H9 (cell line): ENCODE measurements at regions not wholly inside any gene's neighbourhood (a gene's known extent, or its start where the extent isn't known, plus 50 kb on each side); places are given as distances from the start of the nearest gene placed in this dataset.

ENCODE experiments used
- DNase-seq: peaks from one replicate; pipeline ENCODE4 v3.0.0-alpha.2; 2017
- H2AFZ ChIP-seq: one replicate; pipeline ENCODE4 v1.6.1; 2013; ENCODE audit warnings: mild to moderate bottlenecking, low read length, control low read depth, moderate library complexity
- H2AK5ac ChIP-seq: 2 replicates; pipeline ENCODE4 v1.6.1; 2013; ENCODE audit warnings: low read length, control low read depth, mixed read lengths; ENCODE audit not compliant: insufficient read length
- H2BK120ac ChIP-seq: one replicate; pipeline ENCODE4 v1.6.1; 2013; ENCODE audit warnings: low read depth, mild to moderate bottlenecking, low read length, control low read depth, inconsistent platforms; ENCODE audit not compliant: poor library complexity, severe bottlenecking
- H2BK12ac ChIP-seq: 2 replicates; pipeline ENCODE4 v1.6.1; 2013; ENCODE audit warnings: low read length, control low read depth, mixed read lengths, low read depth; ENCODE audit not compliant: insufficient read length
- H2BK15ac ChIP-seq: 2 replicates; pipeline ENCODE4 v1.6.1; 2013; ENCODE audit warnings: low read depth, low read length, control low read depth
- H2BK20ac ChIP-seq: one replicate; pipeline ENCODE4 v1.6.1; 2013; ENCODE audit warnings: low read depth, mild to moderate bottlenecking, low read length, control low read depth, inconsistent platforms; ENCODE audit not compliant: poor library complexity, severe bottlenecking
- H2BK5ac ChIP-seq: 2 replicates; pipeline ENCODE4 v1.6.1; 2013; ENCODE audit warnings: low read length, control low read depth, mixed read lengths; ENCODE audit not compliant: insufficient read length
- H3K14ac ChIP-seq: 2 replicates; pipeline ENCODE4 v1.6.1; 2013; ENCODE audit warnings: low read length, control low read depth; ENCODE audit not compliant: insufficient read depth
- H3K18ac ChIP-seq: 2 replicates; pipeline ENCODE4 v1.6.1; 2013; ENCODE audit warnings: low read depth, mild to moderate bottlenecking, mixed read lengths, low read length, control low read depth; ENCODE audit not compliant: insufficient read length
- H3K23ac ChIP-seq: 2 replicates; pipeline ENCODE4 v1.6.1; 2013; ENCODE audit warnings: low read length, control low read depth, mixed read lengths, low read depth; ENCODE audit not compliant: insufficient read length
- H3K23me2 ChIP-seq: 2 replicates; pipeline ENCODE4 v1.6.1; 2013; ENCODE audit warnings: low read depth, mild to moderate bottlenecking, mixed read lengths, low read length, control low read depth; ENCODE audit not compliant: insufficient read length, poor library complexity, severe bottlenecking
- H3K27ac ChIP-seq: 2 replicates; pipeline ENCODE4 v1.5.1; 2013; ENCODE audit warnings: low read length, control low read depth, mixed read lengths, low read depth; ENCODE audit not compliant: insufficient read length
- H3K27me3 ChIP-seq: 2 replicates; pipeline ENCODE4 v1.6.1; 2013; ENCODE audit warnings: low read length, control low read depth, inconsistent platforms; ENCODE audit not compliant: insufficient read depth
- H3K4ac ChIP-seq: 2 replicates; pipeline ENCODE4 v1.6.1; 2013; ENCODE audit warnings: low read depth, mild to moderate bottlenecking, control low read depth, inconsistent platforms, low read length, moderate library complexity
- H3K4me1 ChIP-seq: 2 replicates; pipeline ENCODE4 v1.6.1; 2013; ENCODE audit warnings: low read length, control low read depth, inconsistent platforms; ENCODE audit not compliant: insufficient read depth
- H3K4me2 ChIP-seq: 2 replicates; pipeline ENCODE4 v1.6.1; 2013; ENCODE audit warnings: low read length, control low read depth, mixed read lengths; ENCODE audit not compliant: insufficient read length, insufficient read depth
- H3K56ac ChIP-seq: 2 replicates; pipeline ENCODE4 v1.6.1; 2013; ENCODE audit warnings: low read depth, mild to moderate bottlenecking, mixed read lengths, low read length, control low read depth; ENCODE audit not compliant: insufficient read length
- H3K79me1 ChIP-seq: 2 replicates; pipeline ENCODE4 v1.6.1; 2013; ENCODE audit warnings: low read depth, mild to moderate bottlenecking, moderate library complexity, low read length, control low read depth, inconsistent platforms; ENCODE audit not compliant: insufficient read depth, poor library complexity, severe bottlenecking
- H3K79me2 ChIP-seq: 2 replicates; pipeline ENCODE4 v1.6.1; 2013; ENCODE audit warnings: low read length, control low read depth, inconsistent platforms; ENCODE audit not compliant: insufficient read depth
- H3K9ac ChIP-seq: 2 replicates; pipeline ENCODE4 v1.6.1; 2013; ENCODE audit warnings: low read length, control low read depth, mixed read lengths; ENCODE audit not compliant: insufficient read length; ENCODE audit errors: extremely low read depth
- H3K9me3 ChIP-seq: one replicate; pipeline ENCODE4 v1.6.1; 2013; ENCODE audit warnings: low read depth, low read length, inconsistent platforms; ENCODE audit not compliant: control insufficient read depth
- H3T11ph ChIP-seq: one replicate; pipeline ENCODE4 v1.6.1; 2013; ENCODE audit warnings: mild to moderate bottlenecking, low read length, control low read depth, inconsistent platforms
- H4K20me1 ChIP-seq: one replicate; pipeline ENCODE4 v1.6.1; 2013; ENCODE audit not compliant: control insufficient read depth, insufficient read length, insufficient read depth
- H4K5ac ChIP-seq: 2 replicates; pipeline ENCODE4 v1.6.1; 2013; ENCODE audit warnings: low read depth, mild to moderate bottlenecking, mixed read lengths, low read length, control low read depth; ENCODE audit not compliant: insufficient read length
- H4K8ac ChIP-seq: replicated peaks from 2 replicates; pipeline ENCODE4 v1.6.1; 2013; ENCODE audit warnings: low read length, control low read depth, mixed read lengths, low read depth; ENCODE audit not compliant: insufficient read length
- H4K91ac ChIP-seq: 2 replicates; pipeline ENCODE4 v1.6.1; 2013; ENCODE audit warnings: low read depth, mild to moderate bottlenecking, moderate library complexity, mixed read lengths, low read length, control low read depth; ENCODE audit not compliant: insufficient read length
- H3K27ac Mint-ChIP-seq, 3 experiments: 2 replicates in 2 of 3; 3 replicates in 1 of 3; pipeline ENCODE4 v1.8.0; 2020 to 2021; ENCODE audit warnings: mixed read lengths in 3 of 3, mild to moderate bottlenecking in 1 of 3, moderate library complexity in 1 of 3
- H3K27me3 Mint-ChIP-seq: 2 replicates; pipeline ENCODE4 v1.8.0; 2021; ENCODE audit warnings: low read depth, mild to moderate bottlenecking, moderate library complexity, mixed read lengths
- H3K36me3 Mint-ChIP-seq, 3 experiments: 2 replicates in 2 of 3; 3 replicates in 1 of 3; pipeline ENCODE4 v1.8.0; 2020 to 2021; ENCODE audit warnings: low read depth in 3 of 3, mixed read lengths in 3 of 3; ENCODE audit not compliant: insufficient read depth in 1 of 3
- H3K4me1 Mint-ChIP-seq, 2 experiments: 2 replicates each; pipeline ENCODE4 v1.8.0; 2020; ENCODE audit warnings: mixed read lengths in 2 of 2
- H3K4me3 Mint-ChIP-seq, 2 experiments: 2 replicates in 1 of 2; 3 replicates in 1 of 2; pipeline ENCODE4 v1.8.0; 2020 to 2021; ENCODE audit warnings: mild to moderate bottlenecking in 2 of 2, mixed read lengths in 2 of 2, moderate library complexity in 1 of 2
- H3K9me3 Mint-ChIP-seq, 2 experiments: 2 replicates in 1 of 2; 3 replicates in 1 of 2; pipeline ENCODE4 v1.8.0; 2020; ENCODE audit warnings: mild to moderate bottlenecking in 2 of 2, mixed read lengths in 2 of 2, moderate library complexity in 1 of 2
- WGBS: extraction: QIAGEN DNeasy Blood & Tissue Kit; methylation state at CpG from one replicate; pipeline ENCODE4 v1.1.7; 2013; ENCODE audit warnings: missing lambda C conversion rate, low lambda C conversion rate, mixed read lengths; ENCODE audit not compliant: insufficient read length; ENCODE audit errors: extremely low coverage; 5-methylcytosine and 5-hydroxymethylcytosine counted together
- TF ChIP-seq, protein P1 (sequence below): fragments of 200-600 bp; sonication (generic); conservative IDR thresholded peaks from 3 replicates; pipeline ENCODE4 v1.8.0; 2021; ENCODE audit warnings: antibody characterized with exemption, mild to moderate bottlenecking

- no peak overlapping the region for H2AK5ac ChIP-seq
- Mint-ChIP-seq H3K9me3 (no peaks in the 10 kb centered on the region), H3K4me1 (no peaks in the 10 kb centered on the region), H3K4me3 (no peak overlapping the region), H3K27ac (no peak overlapping the region), H3K36me3 (no peaks in the 10 kb centered on the region), H3K27me3 (no peaks in the 10 kb centered on the region; the same call in 1 of the 2 replicates)
- no peak overlapping the region for H2BK12ac ChIP-seq
- H2BK15ac ChIP-seq = no peak overlapping the region
- H2BK5ac ChIP-seq = no peak overlapping the region
- H3K23me2 ChIP-seq = no peaks in the 10 kb centered on the region
- H3K79me2 ChIP-seq = no peaks in the 10 kb centered on the region
- no peak overlapping the region for H3K27ac ChIP-seq
- H3K14ac ChIP-seq = no peak overlapping the region
- H3K9ac ChIP-seq = no peak overlapping the region
- no CpG with 5 or more reads among the region's 2 CpGs for WGBS
- no peaks in the 10 kb centered on the region for H4K20me1 ChIP-seq
- no peaks in the 10 kb centered on the region for H3K27me3 ChIP-seq
- no peak overlapping the region for H4K91ac ChIP-seq
- no peak overlapping the region for H3T11ph ChIP-seq
- DNase-seq = no peak
- H3K23ac ChIP-seq = no peak overlapping the region
- no peak overlapping the region for H3K18ac ChIP-seq
- no peak overlapping the region for H4K5ac ChIP-seq
- H2AFZ ChIP-seq = no peak overlapping the region
- no peak overlapping the region for H3K56ac ChIP-seq
- TF ChIP-seq, protein P1, sequence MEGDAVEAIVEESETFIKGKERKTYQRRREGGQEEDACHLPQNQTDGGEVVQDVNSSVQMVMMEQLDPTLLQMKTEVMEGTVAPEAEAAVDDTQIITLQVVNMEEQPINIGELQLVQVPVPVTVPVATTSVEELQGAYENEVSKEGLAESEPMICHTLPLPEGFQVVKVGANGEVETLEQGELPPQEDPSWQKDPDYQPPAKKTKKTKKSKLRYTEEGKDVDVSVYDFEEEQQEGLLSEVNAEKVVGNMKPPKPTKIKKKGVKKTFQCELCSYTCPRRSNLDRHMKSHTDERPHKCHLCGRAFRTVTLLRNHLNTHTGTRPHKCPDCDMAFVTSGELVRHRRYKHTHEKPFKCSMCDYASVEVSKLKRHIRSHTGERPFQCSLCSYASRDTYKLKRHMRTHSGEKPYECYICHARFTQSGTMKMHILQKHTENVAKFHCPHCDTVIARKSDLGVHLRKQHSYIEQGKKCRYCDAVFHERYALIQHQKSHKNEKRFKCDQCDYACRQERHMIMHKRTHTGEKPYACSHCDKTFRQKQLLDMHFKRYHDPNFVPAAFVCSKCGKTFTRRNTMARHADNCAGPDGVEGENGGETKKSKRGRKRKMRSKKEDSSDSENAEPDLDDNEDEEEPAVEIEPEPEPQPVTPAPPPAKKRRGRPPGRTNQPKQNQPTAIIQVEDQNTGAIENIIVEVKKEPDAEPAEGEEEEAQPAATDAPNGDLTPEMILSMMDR = no peak
- no peaks in the 10 kb centered on the region for H3K9me3 ChIP-seq
- no peak overlapping the region for H2BK120ac ChIP-seq
- no peaks in the 10 kb centered on the region for H3K4me1 ChIP-seq
- no peak overlapping the region for H2BK20ac ChIP-seq
- no peak overlapping the region for H3K4me2 ChIP-seq
- no peaks in the 10 kb centered on the region for H3K79me1 ChIP-seq
- H4K8ac ChIP-seq = no peak overlapping the region
- no peak overlapping the region for H3K4ac ChIP-seq
These were observed 431.8 kb downstream of the ETS1 start for GRCh38 chr11:128155590-128155989.
